Activated T-helper 17 cell treated with anti-CD3 and anti-CD28 coated beads, Interleukin-2, amount 50 U/mL, for 72 hours (primary cell): ENCODE measurements at regions not wholly inside any gene's neighbourhood (a gene's known extent, or its start where the extent isn't known, plus 50 kb on each side); places are given as distances from the start of the nearest gene placed in this dataset.

Experiments
- ATAC-seq: fragments of 150-1000 bp; cut with Tn5 transposase; replicated peaks from 2 replicates; pipeline ENCODE4 v1.10.0; 2021; ENCODE audit warnings: mild to moderate bottlenecking, moderate library complexity
- H3K27ac Mint-ChIP-seq: one replicate; pipeline ENCODE4 v1.8.0; 2022; ENCODE audit warnings: mixed read lengths
- H3K27me3 Mint-ChIP-seq: one replicate; pipeline ENCODE4 v1.8.0; 2022; ENCODE audit warnings: mixed read lengths
- H3K36me3 Mint-ChIP-seq: one replicate; pipeline ENCODE4 v1.8.0; 2022; ENCODE audit warnings: low read depth, mild to moderate bottlenecking, mixed read lengths
- H3K4me1 Mint-ChIP-seq: one replicate; pipeline ENCODE4 v1.8.0; 2022; ENCODE audit warnings: mixed read lengths
- H3K4me3 Mint-ChIP-seq: one replicate; pipeline ENCODE4 v1.8.0; 2022; ENCODE audit warnings: mild to moderate bottlenecking, mixed read lengths
- H3K9me3 Mint-ChIP-seq: one replicate; pipeline ENCODE4 v1.8.0; 2022; ENCODE audit warnings: mixed read lengths

GRCh38 chrX:147626605-147627004 is 285.1 kb upstream of the FMR1 start:
- H3K27me3 Mint-ChIP-seq = no peaks in the 10 kb centered on the region
- ATAC-seq = no peak
- no peak overlapping the region for H3K4me3 Mint-ChIP-seq
- H3K4me1 Mint-ChIP-seq = no peaks in the 10 kb centered on the region
- no peak overlapping the region for H3K27ac Mint-ChIP-seq
- no peaks in the 10 kb centered on the region for H3K36me3 Mint-ChIP-seq
- no peaks in the 10 kb centered on the region for H3K9me3 Mint-ChIP-seq

DNA sequence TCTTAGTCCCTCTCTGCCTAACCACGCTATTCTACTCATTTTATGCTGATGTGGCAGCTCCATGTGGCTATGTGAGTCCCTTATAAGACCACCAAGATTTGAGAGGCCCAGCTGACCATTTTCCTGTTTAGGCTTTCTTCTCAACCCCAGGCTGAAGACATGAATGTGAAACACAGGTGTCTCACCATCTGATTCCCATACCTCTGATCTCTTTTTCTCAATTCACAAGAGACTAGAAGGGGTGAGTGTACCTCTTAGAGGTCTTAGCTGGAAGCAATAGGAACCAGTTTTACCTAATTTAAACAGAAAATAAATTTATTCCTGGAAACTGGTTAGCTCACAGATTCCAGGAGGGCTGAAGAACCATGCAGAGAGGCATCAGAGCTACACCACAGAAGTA is 276.5 kb upstream of the FMR1 start:
- Mint-ChIP-seq H3K9me3 (no peaks in the 10 kb centered on the region), H3K36me3 (no peaks in the 10 kb centered on the region), H3K4me3 (no peak overlapping the region), H3K4me1 (no peaks in the 10 kb centered on the region), H3K27ac (no peak overlapping the region), H3K27me3 (no peaks in the 10 kb centered on the region)
- no peak for ATAC-seq

DNA sequence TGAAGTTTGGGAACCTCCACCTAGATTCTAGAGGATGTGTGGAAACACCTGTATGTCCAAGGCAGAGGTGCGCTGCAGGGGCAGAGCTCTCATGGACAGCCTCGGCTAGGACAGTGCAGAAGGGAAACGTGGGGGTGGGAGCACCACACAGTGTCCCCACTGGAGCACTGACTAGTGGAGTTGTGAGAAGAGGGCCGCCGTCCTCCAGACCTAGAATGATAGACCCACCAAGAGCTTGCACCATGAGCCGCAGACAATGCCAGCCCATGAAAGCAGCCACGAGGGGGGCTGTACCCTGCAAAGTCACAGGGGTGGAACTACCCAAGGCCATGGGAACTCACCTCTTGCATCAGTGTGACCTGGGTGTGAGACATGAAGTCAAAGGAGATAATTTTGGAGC is 274.5 kb upstream of the FMR1 start:
- no peak for ATAC-seq
- no peak overlapping the region for H3K4me3 Mint-ChIP-seq
- no peaks in the 10 kb centered on the region for H3K9me3 Mint-ChIP-seq
- no peaks in the 10 kb centered on the region for H3K36me3 Mint-ChIP-seq
- no peaks in the 10 kb centered on the region for H3K4me1 Mint-ChIP-seq
- H3K27me3 Mint-ChIP-seq = no peaks in the 10 kb centered on the region
- H3K27ac Mint-ChIP-seq = no peak overlapping the region

DNA sequence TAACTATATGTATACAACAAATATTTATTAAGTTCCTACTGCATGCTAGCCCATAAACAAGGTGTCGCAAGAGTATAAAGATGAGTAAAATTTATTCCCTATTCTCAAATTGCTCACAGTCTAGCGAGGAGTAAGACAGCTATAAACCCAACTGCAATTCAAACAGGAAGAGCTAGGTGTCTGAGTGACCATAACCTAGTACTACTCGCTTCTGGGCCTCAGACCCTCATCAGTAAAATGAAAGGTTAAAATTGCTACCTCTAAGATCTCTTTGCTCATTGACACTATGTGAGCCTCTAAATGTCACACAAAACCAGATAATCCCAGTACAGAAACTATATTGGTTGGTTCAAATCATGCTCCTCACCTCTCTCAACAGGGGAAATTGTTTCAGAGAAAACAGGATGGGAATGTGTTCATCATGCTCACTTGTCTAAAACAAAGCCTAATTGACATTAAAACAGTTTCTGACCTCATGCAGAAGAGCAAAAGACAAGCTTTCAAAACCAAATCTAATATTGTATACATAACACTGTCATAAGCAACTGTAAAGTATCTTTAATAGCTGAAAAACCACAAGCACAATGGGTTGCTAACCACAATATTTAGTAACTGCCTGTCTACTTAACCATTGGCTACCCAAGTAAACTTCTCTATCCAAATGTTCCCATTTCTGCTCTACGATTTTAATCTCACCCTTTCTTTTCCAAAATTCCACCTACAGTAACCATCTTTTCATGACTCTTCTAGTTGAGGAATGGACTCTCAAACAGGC is 264.6 kb upstream of the FMR1 start:
- no peaks in the 10 kb centered on the region for H3K27me3 Mint-ChIP-seq
- H3K36me3 Mint-ChIP-seq = no peaks in the 10 kb centered on the region
- no peak overlapping the region for H3K27ac Mint-ChIP-seq
- no peak overlapping the region for H3K4me3 Mint-ChIP-seq
- no peak for ATAC-seq
- H3K9me3 Mint-ChIP-seq = peaks cover 5% of the 10 kb centered on the region
- H3K4me1 Mint-ChIP-seq = no peaks in the 10 kb centered on the region

DNA sequence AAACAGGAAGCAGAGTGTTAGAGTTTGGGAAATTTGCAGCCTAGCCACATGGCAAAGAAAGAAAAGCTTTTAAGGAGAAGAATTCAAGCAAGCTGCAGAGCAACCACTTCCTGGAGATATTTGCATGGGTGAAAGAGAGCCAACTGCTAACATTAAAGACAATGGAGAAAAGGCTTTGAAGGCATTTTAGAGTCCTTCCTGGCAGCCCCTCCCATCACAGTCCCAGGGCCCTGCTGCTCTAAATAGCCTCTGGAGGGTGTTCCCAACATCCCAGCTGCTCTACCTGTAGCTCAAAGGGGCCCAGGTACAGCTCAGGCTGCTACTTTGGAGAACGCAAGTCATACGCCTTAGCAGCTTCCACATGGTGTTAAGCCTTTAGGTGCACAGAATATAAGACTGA is 235.9 kb upstream of the FMR1 start:
- Mint-ChIP-seq H3K27ac (no peak overlapping the region), H3K9me3 (no peaks in the 10 kb centered on the region), H3K27me3 (no peaks in the 10 kb centered on the region), H3K36me3 (no peaks in the 10 kb centered on the region), H3K4me1 (no peaks in the 10 kb centered on the region), H3K4me3 (no peak overlapping the region)
- no peak for ATAC-seq

GRCh38 chrX:147679356-147680005 is 232.2 kb upstream of the FMR1 start:
- Mint-ChIP-seq H3K4me3 (no peak overlapping the region), H3K27ac (no peak overlapping the region), H3K27me3 (no peaks in the 10 kb centered on the region), H3K36me3 (no peaks in the 10 kb centered on the region), H3K4me1 (no peaks in the 10 kb centered on the region), H3K9me3 (no peaks in the 10 kb centered on the region)
- ATAC-seq = no peak

- Mint-ChIP-seq H3K4me1 (no peaks in the 10 kb centered on the region), H3K27me3 (no peaks in the 10 kb centered on the region), H3K9me3 (no peaks in the 10 kb centered on the region), H3K4me3 (no peak overlapping the region), H3K27ac (no peak overlapping the region), H3K36me3 (no peaks in the 10 kb centered on the region)
- ATAC-seq = no peak
These were observed 231.5 kb upstream of the FMR1 start for GRCh38 chrX:147680251-147680650.

GRCh38 chrX:147693511-147693910 is 218.2 kb upstream of the FMR1 start:
- Mint-ChIP-seq H3K9me3 (no peaks in the 10 kb centered on the region), H3K27ac (no peak overlapping the region), H3K4me3 (no peak overlapping the region)

DNA sequence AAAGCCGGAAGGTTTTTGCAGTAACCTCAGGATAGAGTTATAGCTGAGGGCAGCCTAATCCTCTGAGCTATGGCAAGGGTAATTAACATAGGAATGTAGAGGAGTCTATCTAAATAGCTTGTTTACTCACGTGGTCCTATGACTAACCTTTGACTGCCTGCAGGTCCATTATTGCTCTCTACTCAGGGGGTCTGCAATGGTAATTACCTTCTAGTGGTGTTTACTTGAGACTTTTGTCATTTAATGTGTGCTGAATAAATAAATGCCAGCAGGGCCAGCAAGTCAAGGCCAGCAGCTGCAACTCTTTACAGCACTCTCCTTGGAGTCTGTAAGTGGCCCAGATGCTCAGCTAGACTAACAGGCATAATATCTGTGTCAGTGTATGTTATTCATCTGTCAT is 212.7 kb upstream of the FMR1 start:
- Mint-ChIP-seq H3K27ac (no peak overlapping the region), H3K4me1 (no peaks in the 10 kb centered on the region), H3K9me3 (no peaks in the 10 kb centered on the region), H3K27me3 (no peaks in the 10 kb centered on the region), H3K36me3 (no peaks in the 10 kb centered on the region), H3K4me3 (no peak overlapping the region)
- ATAC-seq = no peak

More at GRCh38 chrX:147693511-147693910, 218.2 kb upstream of the FMR1 start:
- Mint-ChIP-seq H3K36me3 (no peaks in the 10 kb centered on the region), H3K4me1 (no peaks in the 10 kb centered on the region), H3K27me3 (no peaks in the 10 kb centered on the region)
- ATAC-seq = no peak

- H3K36me3 Mint-ChIP-seq = no peaks in the 10 kb centered on the region
- no peaks in the 10 kb centered on the region for H3K9me3 Mint-ChIP-seq
- no peaks in the 10 kb centered on the region for H3K27me3 Mint-ChIP-seq
- no peak for ATAC-seq
- no peak overlapping the region for H3K4me3 Mint-ChIP-seq
- no peak overlapping the region for H3K27ac Mint-ChIP-seq
- H3K4me1 Mint-ChIP-seq = no peaks in the 10 kb centered on the region
These were observed 201.4 kb upstream of the FMR1 start for GRCh38 chrX:147710301-147710700.

DNA sequence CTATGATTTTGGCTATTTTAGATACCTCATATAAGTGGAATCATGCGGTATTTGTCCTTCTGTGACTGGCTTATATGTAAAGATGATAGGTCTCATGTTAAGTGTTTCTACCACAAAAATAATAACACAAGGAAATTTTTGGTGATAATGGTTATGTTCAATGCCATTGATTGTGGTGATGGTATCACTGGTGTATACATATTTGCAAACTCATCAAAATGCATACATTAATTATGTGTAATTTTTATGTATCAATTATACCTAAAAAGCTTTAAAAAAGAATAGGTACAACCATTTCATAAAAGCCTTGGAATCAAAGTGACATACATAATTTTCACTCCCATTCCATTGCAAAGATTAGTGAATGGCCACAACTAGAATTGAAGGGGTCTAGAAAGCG is 178.3 kb upstream of the FMR1 start:
- peaks cover 2% of the 10 kb centered on the region for H3K27me3 Mint-ChIP-seq

GRCh38 chrX:147735364-147735763 is 176.4 kb upstream of the FMR1 start:
- no peak for ATAC-seq
- H3K36me3 Mint-ChIP-seq = no peaks in the 10 kb centered on the region
- H3K27me3 Mint-ChIP-seq = peaks cover 3% of the 10 kb centered on the region
- no peak overlapping the region for H3K4me3 Mint-ChIP-seq
- H3K27ac Mint-ChIP-seq = no peak overlapping the region
- H3K4me1 Mint-ChIP-seq = no peaks in the 10 kb centered on the region
- no peaks in the 10 kb centered on the region for H3K9me3 Mint-ChIP-seq

More for the DNA sequence above, 178.3 kb upstream of the FMR1 start:
- ATAC-seq = no peak
- H3K36me3 Mint-ChIP-seq = no peaks in the 10 kb centered on the region
- no peak overlapping the region for H3K4me3 Mint-ChIP-seq
- no peak overlapping the region for H3K27ac Mint-ChIP-seq
- H3K4me1 Mint-ChIP-seq = no peaks in the 10 kb centered on the region
- no peaks in the 10 kb centered on the region for H3K9me3 Mint-ChIP-seq

- Mint-ChIP-seq H3K9me3 (no peaks in the 10 kb centered on the region), H3K36me3 (no peaks in the 10 kb centered on the region), H3K4me3 (no peak overlapping the region), H3K4me1 (no peaks in the 10 kb centered on the region), H3K27ac (no peak overlapping the region), H3K27me3 (peaks cover 3% of the 10 kb centered on the region)
- no peak for ATAC-seq
These were observed 175.7 kb upstream of the FMR1 start for GRCh38 chrX:147736045-147736444.

GRCh38 chrX:147737690-147738089 is 174.0 kb upstream of the FMR1 start:
- H3K4me3 Mint-ChIP-seq = no peak overlapping the region
- H3K36me3 Mint-ChIP-seq = no peaks in the 10 kb centered on the region
- peaks cover 3% of the 10 kb centered on the region for H3K27me3 Mint-ChIP-seq
- ATAC-seq = no peak
- H3K27ac Mint-ChIP-seq = no peak overlapping the region
- no peaks in the 10 kb centered on the region for H3K9me3 Mint-ChIP-seq
- H3K4me1 Mint-ChIP-seq = no peaks in the 10 kb centered on the region

DNA sequence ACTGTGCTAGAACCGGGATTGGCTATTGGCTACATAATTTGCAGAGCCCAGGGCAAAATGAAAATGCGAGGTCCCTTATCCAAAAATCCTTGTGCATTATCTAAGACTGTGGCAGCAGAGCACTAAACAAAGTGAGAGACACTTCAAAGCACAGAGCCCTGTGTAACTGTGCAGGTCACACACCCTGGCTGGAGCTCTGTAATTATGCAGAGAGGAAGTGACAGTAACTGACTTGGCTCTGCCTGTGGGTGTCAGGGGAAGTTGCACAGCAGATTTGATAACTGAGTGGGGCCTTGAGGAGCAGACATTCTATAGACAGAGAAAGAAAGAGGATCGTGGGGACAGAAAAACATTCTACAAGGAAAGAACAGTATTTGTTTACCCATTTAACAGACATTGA is 173.5 kb upstream of the FMR1 start:
- no peaks in the 10 kb centered on the region for H3K9me3 Mint-ChIP-seq
- H3K4me3 Mint-ChIP-seq = no peak overlapping the region
- H3K27me3 Mint-ChIP-seq = peaks cover 3% of the 10 kb centered on the region
- no peaks in the 10 kb centered on the region for H3K4me1 Mint-ChIP-seq
- H3K27ac Mint-ChIP-seq = no peak overlapping the region
- no peaks in the 10 kb centered on the region for H3K36me3 Mint-ChIP-seq
- ATAC-seq = no peak
